ENCODE measurements at regions not wholly inside any gene's neighbourhood (a gene's known extent, or its start where the extent isn't known, plus 50 kb on each side); places are given as distances from the start of the nearest gene placed in this dataset.
"Not testable (repeated sequence)": the region's sequence is repeated elsewhere in the genome, so short reads cannot be mapped to it uniquely, and the experiment has no call there.

DNA sequence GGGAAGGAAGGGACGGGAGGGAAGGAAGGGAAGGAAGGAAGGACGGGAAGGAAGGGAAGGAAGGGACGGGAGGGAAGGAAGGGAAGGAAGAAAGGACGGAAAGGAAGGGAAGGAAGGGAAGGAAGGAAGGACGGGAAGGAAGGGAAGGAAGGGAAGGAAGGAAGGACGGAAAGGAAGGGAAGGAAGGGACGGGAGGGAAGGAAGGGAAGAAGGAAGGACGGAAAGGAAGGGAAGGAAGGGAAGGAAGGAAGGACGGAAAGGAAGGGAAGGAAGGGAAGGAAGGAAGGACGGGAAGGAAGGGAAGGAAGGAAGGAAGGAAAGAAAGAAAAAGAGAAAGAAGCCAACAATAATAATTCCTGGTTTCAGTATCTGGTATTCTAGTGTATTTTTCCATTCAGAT lies 863.8 kb upstream of the WWC1 start:
- DNase-seq (ENCODE audit: low spot score in 2 of 2); FAIRE-seq: not testable (repeated sequence)

- DNase-seq (ENCODE audit: low spot score in 2 of 2) (no peak), FAIRE-seq (no peak)
Observed at GRCh38 chr5:167440846-167441245, 850.6 kb upstream of the WWC1 start.

DNA sequence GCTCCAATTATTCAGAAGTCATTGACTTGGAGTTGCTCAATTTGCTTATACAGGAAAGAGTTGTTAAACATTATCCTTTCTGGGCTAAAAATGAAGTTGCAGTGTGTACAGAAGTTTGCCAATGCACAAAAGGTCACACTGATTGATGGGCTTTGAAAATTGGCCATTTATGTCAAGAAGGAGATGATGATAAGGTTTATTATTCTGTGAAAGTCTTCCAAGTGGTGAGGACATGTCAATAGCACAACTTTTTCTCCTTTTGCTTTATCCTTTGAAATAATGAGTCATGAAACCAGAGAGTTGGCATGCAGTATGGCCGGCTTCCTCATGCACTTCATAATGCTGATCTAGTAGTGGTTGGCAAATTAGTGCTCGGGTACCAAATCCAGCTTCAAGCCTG lies 848.5 kb upstream of the WWC1 start:
- no peak for FAIRE-seq

DNA sequence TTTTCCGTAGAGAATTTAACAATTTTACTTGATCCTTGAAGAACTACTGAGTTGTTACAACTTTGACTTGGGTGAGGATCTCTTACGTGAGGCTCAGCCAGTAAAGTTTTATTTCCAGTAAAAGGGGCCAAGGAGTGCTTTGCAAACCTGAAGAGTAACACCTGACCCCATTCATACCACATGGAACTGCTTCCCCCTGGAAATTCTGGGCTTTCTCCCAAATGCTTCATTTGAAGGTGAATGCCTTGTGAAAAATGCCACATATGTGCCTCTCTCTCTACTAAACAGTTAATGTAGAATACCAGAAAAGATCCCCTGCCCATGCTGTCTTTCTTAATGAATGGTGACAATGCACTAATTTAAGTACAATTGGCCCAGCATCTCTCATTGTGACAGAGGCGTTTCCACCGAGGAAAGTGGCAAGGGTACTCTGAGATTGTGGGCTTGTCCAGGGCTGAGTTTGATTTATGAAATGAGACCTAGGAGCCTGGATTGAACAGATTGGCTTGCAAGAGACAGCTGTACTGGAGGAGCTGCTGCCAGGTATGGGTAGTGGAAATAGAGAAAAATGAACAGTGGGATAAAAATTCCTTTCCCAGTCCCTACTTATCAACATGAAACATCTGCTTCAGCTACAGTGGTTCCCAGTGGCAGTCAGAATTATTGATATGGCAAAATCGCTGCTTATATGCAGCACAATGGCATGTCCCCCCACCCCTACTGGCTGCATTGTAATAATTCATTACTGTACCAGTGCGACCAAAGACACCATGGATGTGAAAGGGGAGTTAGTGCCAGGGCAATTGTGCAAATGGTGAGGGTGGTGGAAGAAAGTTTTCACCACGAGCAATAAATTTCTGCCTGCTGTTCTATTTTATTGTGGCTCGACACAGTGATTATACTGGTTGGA lies 843.7 kb upstream of the WWC1 start:
- FAIRE-seq: no peak
- no peak for DNase-seq (ENCODE audit: low spot score in 2 of 2)

More for the DNA sequence above, 848.5 kb upstream of the WWC1 start:
- no peak for DNase-seq (ENCODE audit: low spot score in 2 of 2)

DNA sequence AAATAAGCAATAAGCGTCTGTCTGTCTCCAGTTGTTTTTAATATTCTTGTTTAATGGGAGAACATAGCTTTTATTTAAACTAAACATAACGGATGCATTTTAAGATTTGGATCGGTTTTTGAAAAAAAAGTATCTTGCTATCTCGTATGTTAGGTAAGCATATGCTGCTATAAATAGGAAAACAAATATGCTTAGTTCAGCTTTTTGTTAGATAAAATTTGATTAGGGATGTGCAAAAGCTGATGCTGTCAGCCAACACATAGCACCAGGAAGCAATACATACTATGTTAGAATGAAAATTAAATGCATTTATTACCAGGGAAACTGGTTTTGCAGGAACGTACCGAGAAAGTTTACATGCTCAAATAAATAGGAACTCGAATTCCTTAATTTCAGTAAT lies 843.1 kb upstream of the WWC1 start:
- FAIRE-seq: no peak

DNA sequence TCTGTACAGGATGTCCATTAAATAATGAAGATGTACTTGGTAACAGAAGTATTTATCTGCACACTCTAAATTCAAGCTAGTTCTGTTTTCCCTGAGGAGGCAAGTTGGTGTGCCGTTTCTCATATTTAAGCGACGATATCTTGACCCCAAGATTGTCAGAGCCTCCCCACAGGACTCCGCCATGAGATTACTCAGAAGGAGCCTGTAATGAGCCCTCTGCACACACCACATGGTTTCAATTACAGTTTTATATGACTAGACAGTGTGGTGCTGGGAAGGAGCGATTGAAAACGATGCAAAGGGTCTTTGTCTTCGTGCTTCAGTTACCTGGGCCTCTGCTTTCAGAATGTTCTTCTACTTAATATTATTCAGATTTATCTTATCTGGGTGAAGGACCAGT lies 840.4 kb upstream of the WWC1 start:
- DNase-seq (ENCODE audit: low spot score in 2 of 2) (no peak), FAIRE-seq (no peak)

More for the DNA sequence above, 843.1 kb upstream of the WWC1 start:
- DNase-seq (ENCODE audit: low spot score in 2 of 2): no peak

- DNase-seq (ENCODE audit: low spot score in 2 of 2) (no peak), FAIRE-seq (no peak)
Observed at GRCh38 chr5:167452136-167452535, 839.3 kb upstream of the WWC1 start.

GRCh38 chr5:167453246-167454030 lies 838.0 kb upstream of the WWC1 start:
- FAIRE-seq: no peak

DNA sequence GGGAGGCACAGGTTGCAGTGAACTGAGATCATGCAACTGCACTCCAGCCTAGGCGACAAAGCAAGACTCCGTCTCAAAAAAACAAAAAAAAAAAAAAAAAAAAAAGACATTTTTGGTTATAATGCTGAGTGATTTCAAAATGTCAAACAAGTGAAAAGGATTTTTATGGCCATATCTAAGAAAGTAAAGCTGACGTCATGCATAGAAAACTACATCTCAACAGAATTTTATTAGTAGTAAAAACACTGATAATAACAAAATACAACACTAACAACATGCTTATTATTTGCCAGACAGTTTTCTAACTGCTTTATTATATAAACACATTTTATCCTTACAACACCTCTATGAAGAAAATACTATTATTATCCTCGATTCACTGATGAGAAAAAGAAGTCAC lies 833.0 kb upstream of the WWC1 start:
- FAIRE-seq (no peak), DNase-seq (ENCODE audit: low spot score in 2 of 2) (no peak)

More at GRCh38 chr5:167453246-167454030, 838.0 kb upstream of the WWC1 start:
- no peak for DNase-seq (ENCODE audit: low spot score in 2 of 2)

DNA sequence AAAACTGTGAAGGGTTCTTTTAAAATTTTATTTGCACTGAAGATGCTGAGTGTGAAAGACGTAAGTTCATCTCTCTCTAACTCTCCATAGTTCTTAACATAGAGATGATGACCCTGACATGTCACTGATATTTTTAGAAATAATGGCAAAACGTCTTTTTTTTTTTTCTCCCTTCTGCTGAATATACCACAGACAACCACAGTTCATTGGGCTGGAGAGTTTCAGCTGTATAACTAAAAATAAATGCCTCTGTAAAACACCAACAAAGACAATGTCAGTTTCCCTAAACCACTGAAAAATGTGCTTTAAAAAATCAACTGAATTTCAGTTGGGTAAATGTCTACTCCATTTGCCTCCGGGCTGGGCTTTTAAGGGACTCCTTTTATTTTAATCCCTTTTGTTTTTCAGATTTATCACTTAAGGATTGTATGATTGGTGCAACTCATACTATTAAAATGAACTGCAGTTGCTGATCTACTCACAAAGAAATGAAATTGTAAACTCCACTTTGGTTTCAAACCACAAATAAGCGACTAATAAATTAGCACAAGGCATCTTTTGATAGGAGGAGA lies 830.9 kb upstream of the WWC1 start:
- DNase-seq (ENCODE audit: low spot score in 2 of 2): no peak
- FAIRE-seq: no peak

GRCh38 chr5:167463939-167464338 lies 827.5 kb upstream of the WWC1 start:
- no peak for FAIRE-seq
- no peak for DNase-seq (ENCODE audit: low spot score in 2 of 2)

DNA sequence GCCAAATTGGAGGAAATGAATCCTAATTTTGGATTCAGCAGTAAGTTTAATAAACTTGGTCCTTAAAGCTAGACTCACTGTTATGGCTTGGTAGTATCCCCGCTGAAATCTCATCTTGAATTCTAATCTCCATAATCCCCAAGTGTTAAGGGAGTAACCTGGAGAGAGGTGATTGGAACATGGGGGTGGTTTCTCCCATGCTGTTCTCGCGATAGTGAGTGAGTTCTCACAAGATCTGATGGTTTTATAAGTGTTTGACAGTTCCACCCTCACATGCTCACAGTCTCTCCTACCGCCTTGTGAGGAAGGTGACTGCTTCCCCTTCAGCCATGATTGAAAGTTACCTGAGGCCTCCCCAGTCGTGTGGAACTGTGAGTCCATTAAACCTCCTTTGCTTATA lies 824.5 kb upstream of the WWC1 start:
- FAIRE-seq (no peak), DNase-seq (ENCODE audit: low spot score in 2 of 2) (no peak)

- no peak for DNase-seq (ENCODE audit: low spot score in 2 of 2)
- no peak for FAIRE-seq
Observed at GRCh38 chr5:167472566-167473108, 818.8 kb upstream of the WWC1 start.

GRCh38 chr5:167478188-167478587 lies 813.3 kb upstream of the WWC1 start:
- FAIRE-seq: no peak
- no peak for DNase-seq (ENCODE audit: low spot score in 2 of 2)

DNA sequence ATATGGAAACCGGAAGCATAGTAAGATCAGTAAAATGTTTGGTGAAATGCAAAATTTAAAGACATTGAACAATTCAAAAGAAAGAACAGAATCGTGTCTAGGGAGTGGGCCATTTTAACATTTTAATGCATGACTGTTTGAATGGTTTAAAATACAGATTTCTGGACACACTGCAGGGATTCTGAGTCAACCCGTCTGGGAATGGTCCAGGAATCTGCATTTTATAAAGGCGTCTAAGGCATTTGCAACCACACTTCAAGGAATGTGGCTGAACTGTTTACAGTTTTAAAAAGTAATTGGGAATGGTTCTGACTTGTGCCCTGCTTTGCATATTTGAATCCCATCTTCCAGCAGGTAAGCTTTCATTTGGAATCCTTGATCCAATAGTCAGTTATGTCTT lies 811.7 kb upstream of the WWC1 start:
- FAIRE-seq (no peak), DNase-seq (ENCODE audit: low spot score in 2 of 2) (no peak)

GRCh38 chr5:167481345-167481744 lies 810.1 kb upstream of the WWC1 start:
- DNase-seq (ENCODE audit: low spot score in 2 of 2): no peak

DNA sequence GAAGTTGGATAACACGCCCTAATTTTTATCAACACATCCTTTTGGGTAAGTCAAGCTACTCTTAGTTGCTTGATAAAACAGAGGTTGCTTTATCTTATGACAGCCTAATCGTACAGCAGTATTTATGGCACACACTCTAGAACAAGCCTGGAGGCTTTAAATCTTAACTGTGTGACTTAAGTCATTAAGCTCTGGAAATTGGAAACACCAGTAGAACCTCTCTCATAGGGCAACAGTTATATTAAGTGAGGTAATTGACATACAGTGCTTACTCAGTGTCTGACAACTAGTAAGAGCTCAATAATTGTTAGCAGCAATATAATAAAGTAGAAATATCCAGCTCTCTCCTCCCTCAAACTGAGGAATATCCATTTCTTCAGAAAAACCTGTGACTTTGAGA lies 808.9 kb upstream of the WWC1 start:
- DNase-seq (ENCODE audit: low spot score in 2 of 2) (no peak), FAIRE-seq (no peak)

More at GRCh38 chr5:167481345-167481744, 810.1 kb upstream of the WWC1 start:
- FAIRE-seq: no peak

DNA sequence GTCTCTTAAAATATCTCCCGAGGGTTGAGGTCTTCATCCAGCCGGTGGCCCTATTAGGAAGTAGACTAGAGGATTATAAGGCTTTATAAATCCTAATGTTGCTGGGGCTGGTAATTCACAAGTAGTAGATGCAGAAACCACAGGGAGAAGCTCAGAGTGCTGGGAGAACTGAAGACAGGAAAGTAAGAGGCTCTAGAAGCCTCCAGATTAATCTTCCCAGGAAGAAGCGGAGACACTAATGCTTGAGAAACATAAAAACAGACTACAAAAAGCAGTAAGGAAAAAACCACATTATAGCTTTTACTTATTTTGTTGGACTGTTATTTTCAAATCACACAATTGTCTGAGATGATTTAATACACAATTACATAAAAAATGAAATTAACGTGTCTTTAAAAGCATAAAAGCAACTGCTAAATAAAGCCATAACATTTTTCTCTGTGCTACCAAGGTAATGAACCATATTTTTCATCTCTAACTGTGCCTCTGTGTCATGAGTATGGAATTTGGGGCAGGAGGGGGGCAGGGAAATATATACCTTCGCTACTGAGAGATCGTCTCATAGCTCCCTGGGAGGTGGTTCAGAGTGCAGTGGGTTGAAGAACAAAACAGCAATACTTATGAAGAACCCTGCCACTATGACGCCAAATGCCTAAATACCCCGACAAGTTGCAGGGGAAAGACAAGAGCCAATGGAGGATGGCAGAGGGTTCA lies 806.2 kb upstream of the WWC1 start:
- FAIRE-seq: no peak
- DNase-seq (ENCODE audit: low spot score in 2 of 2): no peak

DNA sequence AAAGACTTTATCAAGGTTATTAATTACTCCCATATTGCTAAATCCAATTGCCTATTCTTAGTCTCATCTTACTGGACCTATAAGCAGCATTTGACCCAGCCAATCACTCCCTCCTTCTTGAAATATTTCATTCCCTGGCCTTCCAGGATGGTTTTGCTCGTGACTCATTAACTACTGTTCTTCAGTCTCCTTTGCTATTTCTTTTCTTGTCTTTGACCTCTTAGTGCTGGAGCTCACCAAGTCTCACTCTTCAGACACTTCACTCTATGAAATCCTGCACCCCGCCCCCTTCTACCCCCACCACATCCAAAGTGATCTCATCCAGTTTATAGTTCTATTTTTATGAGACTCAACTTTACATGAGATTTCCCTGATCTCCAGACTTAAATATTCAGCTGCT lies 803.1 kb upstream of the WWC1 start:
- DNase-seq (ENCODE audit: low spot score in 2 of 2) (no peak), FAIRE-seq (no peak)

DNA sequence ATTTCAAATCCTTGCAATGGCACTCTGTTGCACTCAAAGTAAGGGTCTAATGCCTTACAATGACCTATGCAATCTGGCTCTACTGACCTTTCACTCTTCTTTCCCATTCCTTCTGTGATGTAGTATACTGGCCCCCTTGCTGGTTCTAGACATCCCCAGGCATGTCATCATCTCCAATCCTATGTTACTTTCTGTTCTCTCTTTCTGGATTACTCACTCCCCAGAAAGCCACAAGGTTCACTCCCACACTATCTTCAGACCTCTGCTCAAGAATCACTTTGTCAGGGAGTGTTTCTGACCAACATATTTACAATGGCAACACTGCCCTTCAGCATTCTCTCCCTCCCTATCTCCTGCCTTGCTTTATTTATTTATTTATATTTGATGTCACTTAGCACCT lies 802.2 kb upstream of the WWC1 start:
- no peak for FAIRE-seq
- DNase-seq (ENCODE audit: low spot score in 2 of 2): no peak

Measured in frontal cortex (tissue), 3 donors.